HFF-Myc (cell line): ENCODE measurements at regions not wholly inside any gene's neighbourhood (a gene's known extent, or its start where the extent isn't known, plus 50 kb on each side); places are given as distances from the start of the nearest gene placed in this dataset.

Experiments used
- DNase-seq: peaks from one replicate; pipeline ENCODE4 v3.0.0-alpha.2; 2011; ENCODE audit warnings: low read depth; ENCODE audit errors: extremely low read depth
- H3K4me3 ChIP-seq: replicated peaks from 2 replicates; pipeline ENCODE4 v1.5.1; 2011; ENCODE audit warnings: low read depth, mild to moderate bottlenecking, control low read depth, low read length
- TF ChIP-seq, protein P1 (sequence below): IDR thresholded peaks from 2 replicates; pipeline ENCODE4 v1.5.1; 2012; ENCODE audit warnings: mild to moderate bottlenecking, low read depth, low read length, control low read depth; ENCODE audit errors: missing control alignments

DNA sequence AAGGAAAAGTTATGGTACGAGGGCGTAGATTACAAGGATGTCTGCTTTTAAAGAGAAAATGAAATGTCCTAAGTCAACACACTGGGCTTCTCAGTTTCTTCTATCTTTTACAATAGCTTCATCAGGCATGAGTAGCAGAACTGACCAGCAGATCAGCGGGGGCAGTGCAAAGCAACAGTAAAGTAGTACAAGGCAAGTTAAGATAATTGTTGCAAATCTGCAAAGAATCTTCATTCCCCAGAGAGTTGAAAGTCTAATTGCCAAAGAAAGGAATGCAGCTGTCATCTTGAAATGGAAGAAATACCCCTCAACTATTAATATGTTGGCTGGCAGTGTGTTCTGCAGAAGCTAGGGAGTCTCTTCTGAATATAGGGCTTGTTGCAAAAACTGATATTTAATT is 60.2 kb upstream of the SLC39A10 start:
- no peak overlapping the region for H3K4me3 ChIP-seq
- no peak for DNase-seq
- TF ChIP-seq, protein P1, sequence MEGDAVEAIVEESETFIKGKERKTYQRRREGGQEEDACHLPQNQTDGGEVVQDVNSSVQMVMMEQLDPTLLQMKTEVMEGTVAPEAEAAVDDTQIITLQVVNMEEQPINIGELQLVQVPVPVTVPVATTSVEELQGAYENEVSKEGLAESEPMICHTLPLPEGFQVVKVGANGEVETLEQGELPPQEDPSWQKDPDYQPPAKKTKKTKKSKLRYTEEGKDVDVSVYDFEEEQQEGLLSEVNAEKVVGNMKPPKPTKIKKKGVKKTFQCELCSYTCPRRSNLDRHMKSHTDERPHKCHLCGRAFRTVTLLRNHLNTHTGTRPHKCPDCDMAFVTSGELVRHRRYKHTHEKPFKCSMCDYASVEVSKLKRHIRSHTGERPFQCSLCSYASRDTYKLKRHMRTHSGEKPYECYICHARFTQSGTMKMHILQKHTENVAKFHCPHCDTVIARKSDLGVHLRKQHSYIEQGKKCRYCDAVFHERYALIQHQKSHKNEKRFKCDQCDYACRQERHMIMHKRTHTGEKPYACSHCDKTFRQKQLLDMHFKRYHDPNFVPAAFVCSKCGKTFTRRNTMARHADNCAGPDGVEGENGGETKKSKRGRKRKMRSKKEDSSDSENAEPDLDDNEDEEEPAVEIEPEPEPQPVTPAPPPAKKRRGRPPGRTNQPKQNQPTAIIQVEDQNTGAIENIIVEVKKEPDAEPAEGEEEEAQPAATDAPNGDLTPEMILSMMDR: no peak

DNA sequence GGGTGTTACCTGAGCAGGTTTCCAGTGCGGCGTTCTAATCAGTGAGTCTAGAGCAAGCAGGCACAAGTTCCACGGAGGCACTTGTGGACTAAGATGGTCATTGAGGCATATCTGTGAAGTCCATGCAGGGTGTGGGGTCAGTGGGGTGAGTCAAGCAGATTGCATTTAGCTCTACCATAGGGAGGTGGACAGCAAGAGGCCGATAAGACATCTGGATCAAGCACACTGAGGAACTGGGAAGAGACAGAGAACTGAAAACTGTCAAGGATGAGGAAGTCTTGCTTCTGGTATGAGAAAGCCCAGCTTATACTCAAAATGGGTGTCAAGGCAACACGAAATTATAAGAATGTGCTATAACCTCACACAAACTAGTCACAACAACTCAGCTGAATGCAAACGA is 61.2 kb upstream of the SLC39A10 start:
- TF ChIP-seq, protein P1: no peak
- no peak overlapping the region for H3K4me3 ChIP-seq
- DNase-seq: no peak

DNA sequence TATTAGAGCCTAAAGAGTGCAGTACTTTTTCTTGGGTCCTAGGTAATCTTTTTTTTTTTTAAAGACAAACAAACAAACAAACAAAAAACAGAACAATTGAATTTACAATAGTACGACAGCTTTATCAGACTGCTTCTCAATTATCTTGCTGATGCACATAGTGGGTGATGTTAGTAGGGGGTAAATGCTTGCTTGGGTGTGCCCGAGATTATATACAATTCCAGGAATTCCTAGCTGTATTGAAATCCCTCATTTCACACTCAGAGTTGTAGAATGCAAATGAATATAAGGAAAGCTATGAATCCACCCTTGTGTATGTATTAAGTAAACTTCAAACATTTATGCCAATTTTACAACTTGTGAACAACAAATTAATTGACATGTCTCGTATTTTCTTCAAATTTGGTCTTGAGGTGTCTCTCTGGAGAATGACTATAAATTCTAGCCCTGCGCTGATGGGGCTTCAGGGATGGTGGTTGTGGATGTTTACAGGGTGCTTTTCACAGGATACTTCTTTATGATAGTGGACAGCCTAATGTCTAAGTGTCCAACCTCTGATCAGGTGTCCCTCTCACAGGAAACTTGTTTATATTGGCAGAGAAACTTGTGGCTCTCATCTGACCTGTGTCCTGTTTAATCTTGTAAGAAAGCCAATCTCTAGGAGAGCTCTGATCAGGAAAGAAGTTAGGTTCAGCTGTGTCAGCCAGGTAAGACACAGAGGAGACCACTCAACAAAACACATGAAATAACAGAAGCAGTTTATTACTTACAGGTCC is 61.9 kb upstream of the SLC39A10 start:
- TF ChIP-seq, protein P1: no peak
- DNase-seq: no peak
- H3K4me3 ChIP-seq: no peak overlapping the region

DNA sequence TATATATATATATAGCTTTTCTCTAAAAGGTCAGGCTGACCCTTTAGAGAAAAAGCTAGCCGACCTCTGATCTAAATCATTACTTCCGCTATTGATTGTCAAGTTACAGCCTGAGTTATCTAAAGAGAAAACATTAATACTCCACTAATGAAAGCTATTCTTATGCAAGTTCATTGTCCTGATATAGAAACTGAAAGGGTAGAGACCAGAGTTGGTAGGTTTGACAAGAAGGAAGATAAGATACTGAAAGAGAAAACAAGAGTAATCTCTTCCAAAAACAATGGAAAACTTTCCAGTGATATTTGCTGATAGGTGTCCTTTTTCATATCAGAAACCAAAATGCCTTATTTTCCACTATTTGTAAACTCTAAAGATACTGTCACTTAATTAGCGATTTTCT is 62.8 kb upstream of the SLC39A10 start:
- TF ChIP-seq, protein P1: no peak
- DNase-seq: no peak
- H3K4me3 ChIP-seq: no peak overlapping the region

DNA sequence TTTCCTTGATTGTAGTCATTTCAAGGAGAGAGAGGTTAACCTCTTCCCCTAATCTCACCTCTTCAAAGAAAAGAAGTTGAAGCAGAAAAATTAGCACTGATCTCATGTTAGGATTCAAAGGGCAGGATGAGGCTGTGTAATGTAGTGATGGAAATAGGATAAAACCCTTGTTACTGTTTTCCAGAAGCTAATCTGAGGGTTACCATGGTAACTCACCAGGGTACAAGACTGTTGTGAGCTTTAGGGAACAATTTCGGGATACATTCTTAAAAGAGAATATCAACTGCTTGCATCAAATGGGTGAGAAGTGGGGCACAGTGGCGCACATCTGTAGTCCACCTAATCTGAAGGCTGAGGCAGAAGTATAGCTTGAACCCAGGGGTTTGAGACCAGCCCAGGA is 64.9 kb upstream of the SLC39A10 start:
- DNase-seq: no peak
- TF ChIP-seq, protein P1: no peak
- no peak overlapping the region for H3K4me3 ChIP-seq

DNA sequence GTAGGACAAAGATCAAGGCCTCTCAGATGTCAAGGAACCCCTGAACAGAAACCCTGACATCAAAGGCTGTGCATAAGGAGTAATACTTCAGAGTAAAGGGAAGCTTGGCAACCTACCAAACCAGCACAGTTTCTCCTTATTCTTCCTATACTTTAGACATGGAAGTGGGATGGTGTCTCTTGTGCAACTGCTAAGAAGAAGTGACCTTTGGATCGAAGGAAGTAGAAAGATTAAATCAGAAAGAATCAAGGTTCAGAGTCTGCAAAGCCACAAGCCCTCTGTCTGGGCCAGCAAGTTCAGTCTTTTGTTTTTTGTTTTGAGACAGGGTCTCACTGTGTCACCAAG is 66.2 kb upstream of the SLC39A10 start:
- DNase-seq: no peak
- no peak overlapping the region for H3K4me3 ChIP-seq
- TF ChIP-seq, protein P1: no peak
